GM21390 (cell line): ENCODE measurements at regions not wholly inside any gene's neighbourhood (a gene's known extent, or its start where the extent isn't known, plus 50 kb on each side); places are given as distances from the start of the nearest gene placed in this dataset.
"Not testable (repeated sequence)": the region's sequence is repeated elsewhere in the genome, so short reads cannot be mapped to it uniquely, and the experiment has no call there.

Experiments used
- ATAC-seq: cut with Tn5 transposase; IDR thresholded peaks from one replicate; pipeline ENCODE4 v1.9.1; 2021; ENCODE audit not compliant: unreplicated experiment

GRCh38 chr1:90826024-90826423 is 108.9 kb upstream of the BARHL2 start:
- no peak for ATAC-seq

GRCh38 chr1:90824551-90824950 is 107.4 kb upstream of the BARHL2 start:
- ATAC-seq: no peak

GRCh38 chr1:90823686-90824085 is 106.6 kb upstream of the BARHL2 start:
- ATAC-seq: no peak

GRCh38 chr1:90821788-90822359 is 104.8 kb upstream of the BARHL2 start:
- ATAC-seq: no peak

- no peak for ATAC-seq
Measured at GRCh38 chr1:90821152-90821787, 104.2 kb upstream of the BARHL2 start.

- no peak for ATAC-seq
Measured at GRCh38 chr1:90820745-90821144, 103.6 kb upstream of the BARHL2 start.

- no peak for ATAC-seq
Measured at GRCh38 chr1:90817399-90817798, 100.3 kb upstream of the BARHL2 start.

GRCh38 chr1:90812237-90812636 is 95.1 kb upstream of the BARHL2 start:
- not testable (repeated sequence) for ATAC-seq

GRCh38 chr1:90811444-90811950 is 94.4 kb upstream of the BARHL2 start:
- ATAC-seq: not testable (repeated sequence)

- ATAC-seq: no peak
Measured at GRCh38 chr1:90810681-90811080, 93.6 kb upstream of the BARHL2 start.

GRCh38 chr1:90809996-90810395 is 92.9 kb upstream of the BARHL2 start:
- no peak for ATAC-seq

- no peak for ATAC-seq
Measured at GRCh38 chr1:90809093-90809492, 92.0 kb upstream of the BARHL2 start.

- no peak for ATAC-seq
Measured at GRCh38 chr1:90807329-90807728, 90.2 kb upstream of the BARHL2 start.

GRCh38 chr1:90802622-90803021 is 85.5 kb upstream of the BARHL2 start:
- no peak for ATAC-seq

GRCh38 chr1:90800012-90800717 is 83.1 kb upstream of the BARHL2 start:
- no peak for ATAC-seq

- no peak for ATAC-seq
Measured at GRCh38 chr1:90799326-90799725, 82.2 kb upstream of the BARHL2 start.

- no peak for ATAC-seq
Measured at GRCh38 chr1:90798883-90799282, 81.8 kb upstream of the BARHL2 start.

GRCh38 chr1:90798344-90798743 is 81.2 kb upstream of the BARHL2 start:
- no peak for ATAC-seq

- ATAC-seq: no peak
Measured at GRCh38 chr1:90795431-90795830, 78.3 kb upstream of the BARHL2 start.

- ATAC-seq: no peak
Measured at GRCh38 chr1:90786709-90787108, 69.6 kb upstream of the BARHL2 start.

GRCh38 chr1:90784186-90784847 is 67.2 kb upstream of the BARHL2 start:
- no peak for ATAC-seq

GRCh38 chr1:90783181-90783580 is 66.1 kb upstream of the BARHL2 start:
- ATAC-seq: no peak
